Central memory CD8-positive, alpha-beta T cell (primary cell): ENCODE measurements at regions not wholly inside any gene's neighbourhood (a gene's known extent, or its start where the extent isn't known, plus 50 kb on each side); places are given as distances from the start of the nearest gene placed in this dataset.

Source experiments
- ATAC-seq: fragments of 150-1000 bp; cut with Tn5 transposase; replicated peaks from 2 replicates; pipeline ENCODE4 v1.10.0; 2022; ENCODE audit warnings: mild to moderate bottlenecking, moderate FRiP score, moderate number of reproducible peaks; ENCODE audit not compliant: poor library complexity, severe bottlenecking; ENCODE audit errors: extremely low read depth
- DNase-seq, 2 donors: peaks; one replicate each; pipeline ENCODE4 v3.0.0; 2021; ENCODE audit warnings: low spot score in 2 of 2
- H3K27ac Mint-ChIP-seq: one replicate; pipeline ENCODE4 v1.8.0; 2022; ENCODE audit warnings: low read depth, mild to moderate bottlenecking, moderate library complexity, mixed read lengths
- H3K27me3 Mint-ChIP-seq: one replicate; pipeline ENCODE4 v1.8.0; 2022; ENCODE audit warnings: mixed read lengths
- H3K36me3 Mint-ChIP-seq: one replicate; pipeline ENCODE4 v1.8.0; 2022; ENCODE audit warnings: mild to moderate bottlenecking, moderate library complexity, mixed read lengths; ENCODE audit not compliant: insufficient read depth
- H3K4me1 Mint-ChIP-seq: one replicate; pipeline ENCODE4 v1.8.0; 2022; ENCODE audit warnings: mixed read lengths
- H3K4me3 Mint-ChIP-seq: one replicate; pipeline ENCODE4 v1.8.0; 2022; ENCODE audit warnings: mild to moderate bottlenecking, moderate library complexity, mixed read lengths
- H3K9me3 Mint-ChIP-seq: one replicate; pipeline ENCODE4 v1.8.0; 2022; ENCODE audit warnings: mixed read lengths

GRCh38 chr12:111193067-111193466 lies 175.8 kb downstream of the PHETA1 start:
- H3K36me3 Mint-ChIP-seq: no peaks in the 10 kb centered on the region
- no peak for DNase-seq
- ATAC-seq: no peak
- H3K27me3 Mint-ChIP-seq: peaks cover 89% of the 10 kb centered on the region
- H3K4me1 Mint-ChIP-seq: no peaks in the 10 kb centered on the region
- H3K4me3 Mint-ChIP-seq: no peak overlapping the region
- H3K27ac Mint-ChIP-seq: no peak overlapping the region
- no peaks in the 10 kb centered on the region for H3K9me3 Mint-ChIP-seq

GRCh38 chr12:111192647-111193046 lies 176.2 kb downstream of the PHETA1 start:
- H3K9me3 Mint-ChIP-seq: no peaks in the 10 kb centered on the region
- H3K36me3 Mint-ChIP-seq: no peaks in the 10 kb centered on the region
- ATAC-seq: no peak
- no peaks in the 10 kb centered on the region for H3K4me1 Mint-ChIP-seq
- DNase-seq: no peak
- no peak overlapping the region for H3K4me3 Mint-ChIP-seq
- peaks cover 91% of the 10 kb centered on the region for H3K27me3 Mint-ChIP-seq
- H3K27ac Mint-ChIP-seq: no peak overlapping the region

DNA sequence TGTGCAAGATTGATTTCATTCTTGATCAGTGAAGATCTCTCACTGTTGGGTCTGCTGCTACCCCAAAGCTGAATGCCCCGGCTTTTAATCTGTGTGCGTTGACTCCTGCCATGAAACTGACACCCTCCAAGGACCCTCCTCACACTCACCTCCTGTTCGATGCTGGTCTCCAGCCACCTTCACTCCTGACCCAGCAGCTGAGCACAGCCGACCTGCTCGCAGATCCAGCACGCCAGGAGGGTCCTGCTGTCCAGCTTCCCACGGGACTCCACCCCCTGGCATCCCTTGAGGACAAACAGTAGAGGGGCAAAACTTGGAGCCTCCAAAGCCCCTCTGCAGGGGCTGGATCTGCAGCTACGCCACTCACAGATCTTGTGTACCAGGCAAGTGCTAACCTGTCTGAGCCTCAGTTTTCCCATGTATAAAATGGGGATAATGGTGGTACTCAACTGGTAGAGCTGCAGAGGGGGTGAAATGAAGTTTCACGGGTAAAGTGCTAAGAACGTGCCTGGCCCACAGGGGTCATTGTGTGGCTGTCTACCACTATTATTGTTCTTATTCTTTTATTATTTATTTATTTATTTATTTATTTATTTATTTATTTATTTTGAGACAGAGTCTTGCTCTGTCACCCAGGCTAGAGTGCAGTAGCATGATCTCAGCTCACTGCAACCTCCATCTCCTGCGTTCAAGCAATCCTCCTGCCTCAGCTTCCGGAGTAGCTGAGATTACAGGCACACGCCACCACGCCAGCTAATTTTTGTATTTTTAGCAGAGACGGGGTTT lies 178.0 kb downstream of the PHETA1 start:
- Mint-ChIP-seq H3K27me3 (peaks cover 74% of the 10 kb centered on the region), H3K36me3 (peaks cover 3% of the 10 kb centered on the region), H3K9me3 (no peaks in the 10 kb centered on the region), H3K4me1 (no peaks in the 10 kb centered on the region), H3K4me3 (no peak overlapping the region), H3K27ac (no peak overlapping the region)
- ATAC-seq (no peak), DNase-seq (no peak)

DNA sequence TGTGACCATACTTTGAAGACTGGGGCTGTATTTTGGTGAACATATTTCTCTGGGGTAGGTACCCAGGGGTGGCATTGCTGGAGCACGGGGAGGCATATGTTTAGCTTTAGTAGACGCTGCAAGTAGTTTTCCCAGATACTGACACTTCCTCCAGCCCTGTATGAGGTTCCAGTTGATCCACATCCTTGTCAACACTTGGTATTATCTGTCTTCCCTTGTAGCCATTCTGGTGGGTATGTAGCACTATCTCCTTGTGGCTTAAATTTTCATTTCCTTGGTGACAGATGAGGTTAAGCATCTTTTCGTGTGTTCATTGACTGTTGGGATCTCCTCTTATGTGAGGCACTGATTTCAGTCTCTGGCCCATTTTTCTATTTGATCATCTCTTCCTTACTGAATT lies 179.1 kb downstream of the PHETA1 start:
- H3K9me3 Mint-ChIP-seq: no peaks in the 10 kb centered on the region
- H3K27me3 Mint-ChIP-seq: peaks cover 63% of the 10 kb centered on the region
- no peak overlapping the region for H3K4me3 Mint-ChIP-seq
- no peak overlapping the region for H3K27ac Mint-ChIP-seq
- no peaks in the 10 kb centered on the region for H3K4me1 Mint-ChIP-seq
- no peak for ATAC-seq
- peaks cover 3% of the 10 kb centered on the region for H3K36me3 Mint-ChIP-seq
- no peak for DNase-seq

DNA sequence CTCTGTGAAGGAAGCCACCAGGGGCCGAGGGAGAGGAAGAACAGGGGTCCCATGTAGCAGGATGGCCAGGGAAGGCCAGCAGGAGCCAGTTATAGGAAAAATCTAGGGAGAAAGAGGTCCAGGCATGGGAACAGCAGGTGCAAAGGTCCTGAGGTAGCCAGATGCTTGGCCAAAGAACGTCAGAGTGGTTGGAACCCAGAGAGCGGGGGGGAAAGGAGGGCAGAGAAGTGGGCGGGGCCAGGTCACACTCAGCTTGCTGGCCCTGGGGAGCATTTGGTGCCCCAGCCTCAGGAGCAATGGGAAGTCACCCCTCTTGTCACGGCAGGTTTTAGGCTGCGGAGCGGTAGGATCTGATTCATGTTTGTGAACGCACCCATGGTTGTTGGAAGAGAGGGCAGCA lies 180.5 kb downstream of the PHETA1 start:
- H3K4me1 Mint-ChIP-seq: no peaks in the 10 kb centered on the region
- no peak overlapping the region for H3K27ac Mint-ChIP-seq
- no peak overlapping the region for H3K4me3 Mint-ChIP-seq
- ATAC-seq: no peak
- peaks cover 3% of the 10 kb centered on the region for H3K36me3 Mint-ChIP-seq
- no peak for DNase-seq
- H3K27me3 Mint-ChIP-seq: peaks cover 50% of the 10 kb centered on the region
- no peaks in the 10 kb centered on the region for H3K9me3 Mint-ChIP-seq

DNA sequence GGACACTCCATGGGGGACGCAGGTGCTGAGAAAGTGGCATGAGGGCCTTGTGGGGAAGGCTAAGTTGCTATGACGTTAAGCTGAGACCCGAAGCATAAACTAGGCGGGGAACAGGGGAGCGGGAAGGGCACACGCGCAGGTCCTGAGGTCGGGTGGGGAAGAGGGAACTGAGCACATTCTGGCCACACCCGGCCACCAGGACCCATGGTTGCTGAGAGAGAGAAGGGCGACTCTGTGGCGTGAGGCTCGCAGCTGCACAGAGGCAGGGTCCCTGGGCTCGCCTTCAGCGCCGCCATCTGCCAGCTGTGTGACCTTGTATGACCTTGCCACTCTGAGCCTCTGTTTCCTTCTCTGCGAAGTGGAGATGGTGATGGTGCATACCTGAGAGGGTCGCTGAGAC lies 182.5 kb downstream of the PHETA1 start:
- no peaks in the 10 kb centered on the region for H3K9me3 Mint-ChIP-seq
- H3K36me3 Mint-ChIP-seq: peaks cover 3% of the 10 kb centered on the region
- DNase-seq (no peak), ATAC-seq (no peak)
- H3K27me3 Mint-ChIP-seq: peaks cover 47% of the 10 kb centered on the region
- H3K4me1 Mint-ChIP-seq: no peaks in the 10 kb centered on the region
- no peak overlapping the region for H3K27ac Mint-ChIP-seq
- no peak overlapping the region for H3K4me3 Mint-ChIP-seq

DNA sequence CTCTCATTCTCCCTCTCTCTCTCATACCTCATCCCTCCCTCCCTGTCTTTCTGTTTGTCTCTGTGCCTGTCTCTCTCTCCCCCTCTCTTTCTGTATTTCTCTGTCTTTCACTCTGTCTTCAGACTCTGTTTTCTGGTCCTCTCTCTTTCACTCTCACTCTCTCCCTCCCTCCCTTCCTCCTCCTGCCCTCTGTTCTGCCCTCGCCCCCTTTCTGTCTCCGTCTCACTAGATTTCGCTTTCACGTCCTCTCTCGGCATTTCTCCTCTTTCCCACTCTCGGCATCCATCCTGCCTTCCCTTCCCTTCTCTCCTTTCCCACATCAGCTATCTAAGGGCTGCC lies 183.0 kb downstream of the PHETA1 start:
- Mint-ChIP-seq H3K27me3 (peaks cover 48% of the 10 kb centered on the region), H3K4me1 (no peaks in the 10 kb centered on the region), H3K4me3 (no peak overlapping the region), H3K36me3 (peaks cover 3% of the 10 kb centered on the region), H3K27ac (no peak overlapping the region), H3K9me3 (no peaks in the 10 kb centered on the region)
- ATAC-seq (no peak), DNase-seq (no peak)

GRCh38 chr12:111185206-111185888 lies 183.5 kb downstream of the PHETA1 start:
- Mint-ChIP-seq H3K4me3 (no peak overlapping the region), H3K36me3 (peaks cover 3% of the 10 kb centered on the region), H3K27ac (no peak overlapping the region), H3K27me3 (peaks cover 48% of the 10 kb centered on the region), H3K4me1 (no peaks in the 10 kb centered on the region), H3K9me3 (no peaks in the 10 kb centered on the region)
- ATAC-seq (no peak), DNase-seq (no peak)

DNA sequence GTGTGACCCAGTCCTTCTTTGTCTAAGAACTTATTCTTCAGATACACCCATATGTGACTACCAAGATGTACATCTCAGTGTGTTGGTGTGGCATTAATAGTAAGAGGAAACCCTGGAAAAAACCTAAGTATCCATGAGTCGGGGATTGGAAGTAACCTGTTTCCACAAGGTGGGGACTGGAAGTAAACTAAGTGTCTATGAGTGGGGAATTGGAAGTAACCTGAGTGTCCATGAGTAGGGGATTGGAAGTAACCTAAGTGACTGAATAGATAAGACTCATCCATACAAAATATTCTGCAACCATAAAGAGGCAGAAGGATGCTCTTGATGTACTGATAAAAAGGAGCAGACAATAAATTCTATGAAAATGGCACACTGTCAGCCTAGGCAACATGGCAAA lies 184.7 kb downstream of the PHETA1 start:
- no peak overlapping the region for H3K27ac Mint-ChIP-seq
- H3K4me3 Mint-ChIP-seq: no peak overlapping the region
- H3K4me1 Mint-ChIP-seq: no peaks in the 10 kb centered on the region
- peaks cover 3% of the 10 kb centered on the region for H3K36me3 Mint-ChIP-seq
- no peaks in the 10 kb centered on the region for H3K9me3 Mint-ChIP-seq
- ATAC-seq: no peak
- H3K27me3 Mint-ChIP-seq: peaks cover 50% of the 10 kb centered on the region
- DNase-seq: no peak

GRCh38 chr12:111183094-111183493 lies 185.8 kb downstream of the PHETA1 start:
- H3K27me3 Mint-ChIP-seq: peaks cover 54% of the 10 kb centered on the region
- no peaks in the 10 kb centered on the region for H3K9me3 Mint-ChIP-seq
- H3K4me1 Mint-ChIP-seq: no peaks in the 10 kb centered on the region
- peaks cover 3% of the 10 kb centered on the region for H3K36me3 Mint-ChIP-seq
- ATAC-seq (no peak), DNase-seq (no peak)
- H3K27ac Mint-ChIP-seq: no peak overlapping the region
- H3K4me3 Mint-ChIP-seq: no peak overlapping the region

DNA sequence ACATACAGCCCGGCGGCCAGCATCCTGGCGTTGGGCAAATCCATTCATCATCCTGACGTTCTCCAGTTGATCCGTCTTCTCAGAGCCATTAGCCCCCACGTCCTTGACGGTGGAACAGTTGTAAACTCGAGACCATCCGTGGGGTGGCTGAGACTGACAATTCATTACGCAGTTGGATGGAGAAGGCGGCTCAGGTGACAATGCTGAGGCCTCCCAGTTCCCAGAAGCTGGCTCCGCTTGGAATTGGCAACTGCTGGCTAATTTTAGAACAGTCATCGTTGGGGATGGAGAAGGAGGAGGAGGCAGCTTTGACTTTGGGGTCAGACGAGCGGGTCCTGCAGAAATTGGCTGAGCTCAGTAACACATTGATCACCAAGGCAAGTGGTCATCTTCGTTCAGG lies 186.5 kb downstream of the PHETA1 start:
- ATAC-seq (no peak), DNase-seq (no peak)
- Mint-ChIP-seq H3K36me3 (peaks cover 3% of the 10 kb centered on the region), H3K27me3 (peaks cover 54% of the 10 kb centered on the region), H3K4me3 (no peak overlapping the region), H3K9me3 (no peaks in the 10 kb centered on the region), H3K27ac (no peak overlapping the region), H3K4me1 (no peaks in the 10 kb centered on the region)

DNA sequence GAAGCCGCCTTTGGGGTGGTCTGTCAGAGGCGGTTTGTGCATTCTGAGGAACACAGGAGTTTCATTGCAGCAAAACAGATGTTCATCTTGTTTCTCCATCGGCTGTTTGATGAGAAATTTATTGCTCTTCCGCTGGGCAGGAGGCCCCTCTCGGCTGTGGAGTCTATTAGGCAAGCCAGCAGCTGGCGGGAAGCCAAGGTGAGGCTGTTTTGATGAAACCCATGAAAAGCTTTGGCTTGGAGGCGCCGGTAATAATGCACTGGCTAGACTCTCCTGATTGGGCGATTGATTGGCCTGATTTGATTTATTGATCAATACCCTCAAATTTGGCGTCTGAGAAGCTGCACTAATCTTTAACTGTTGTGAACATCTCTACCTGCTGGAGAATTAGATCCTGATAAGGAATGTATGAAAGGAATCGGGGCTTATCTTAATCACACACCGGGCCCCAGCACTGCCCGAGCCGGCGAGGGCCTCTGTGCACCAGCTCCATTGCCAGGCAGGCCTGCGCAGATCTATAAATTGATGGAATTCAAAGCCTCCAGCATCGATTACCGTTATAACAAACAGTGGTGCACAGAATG lies 187.7 kb downstream of the PHETA1 start:
- DNase-seq (no peak), ATAC-seq (no peak)
- Mint-ChIP-seq H3K9me3 (no peaks in the 10 kb centered on the region), H3K27me3 (peaks cover 62% of the 10 kb centered on the region), H3K27ac (no peak overlapping the region), H3K4me1 (no peaks in the 10 kb centered on the region), H3K36me3 (no peaks in the 10 kb centered on the region), H3K4me3 (no peak overlapping the region)
